GM18873 (cell line): ENCODE measurements at regions not wholly inside any gene's neighbourhood (a gene's known extent, or its start where the extent isn't known, plus 50 kb on each side); places are given as distances from the start of the nearest gene placed in this dataset.
"Not testable (repeated sequence)": the region's sequence is repeated elsewhere in the genome, so short reads cannot be mapped to it uniquely, and the experiment has no call there.

Experiments
- ATAC-seq: cut with Tn5 transposase; IDR thresholded peaks from one replicate; pipeline ENCODE4 v1.9.1; 2021; ENCODE audit warnings: mild to moderate bottlenecking, moderate library complexity, moderate number of reproducible peaks; ENCODE audit not compliant: unreplicated experiment, low FRiP score

DNA sequence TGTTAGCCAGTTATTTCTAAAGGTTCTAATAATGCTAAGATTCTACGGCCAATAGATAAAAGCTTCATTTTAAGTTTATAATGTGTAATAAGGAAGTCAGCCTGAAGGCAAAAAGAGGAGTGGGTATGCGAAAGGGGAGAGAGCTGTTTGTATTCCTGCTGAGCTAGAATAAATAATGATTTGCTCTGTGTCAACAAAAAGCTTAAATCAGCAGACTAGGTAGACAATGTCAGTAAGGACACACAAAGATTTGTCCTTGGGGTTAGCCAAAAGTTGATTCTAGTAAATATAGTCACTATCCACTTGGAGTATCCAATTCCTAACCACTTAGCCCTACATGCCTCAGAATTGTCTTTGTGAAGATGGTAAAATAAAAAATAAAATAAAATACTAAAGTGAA lies 90.3 kb upstream of the GRIA3 start:
- no peak for ATAC-seq

- ATAC-seq, result no peak
Observed at GRCh38 chrX:123108513-123109427, 75.3 kb upstream of the GRIA3 start.

DNA sequence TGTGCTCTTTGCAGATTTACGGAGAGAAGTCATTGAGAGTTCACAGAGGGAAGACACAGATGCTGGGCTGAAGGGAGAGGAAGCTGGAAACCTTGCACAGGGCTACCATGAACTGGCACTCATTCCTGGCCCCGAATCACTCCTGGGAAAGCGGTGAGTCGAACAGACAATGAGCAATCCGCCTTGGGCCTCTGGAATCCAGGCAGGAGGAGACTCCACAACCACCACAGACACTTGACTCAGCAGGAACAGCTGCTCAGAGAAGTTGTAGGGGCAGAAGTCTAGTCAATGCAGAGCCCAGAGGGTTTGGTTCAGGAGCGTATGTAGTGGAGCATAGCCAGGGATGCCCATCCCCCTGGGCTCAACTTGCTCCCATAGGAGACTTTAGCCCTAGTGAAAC lies 62.8 kb upstream of the GRIA3 start:
- ATAC-seq, result no peak

DNA sequence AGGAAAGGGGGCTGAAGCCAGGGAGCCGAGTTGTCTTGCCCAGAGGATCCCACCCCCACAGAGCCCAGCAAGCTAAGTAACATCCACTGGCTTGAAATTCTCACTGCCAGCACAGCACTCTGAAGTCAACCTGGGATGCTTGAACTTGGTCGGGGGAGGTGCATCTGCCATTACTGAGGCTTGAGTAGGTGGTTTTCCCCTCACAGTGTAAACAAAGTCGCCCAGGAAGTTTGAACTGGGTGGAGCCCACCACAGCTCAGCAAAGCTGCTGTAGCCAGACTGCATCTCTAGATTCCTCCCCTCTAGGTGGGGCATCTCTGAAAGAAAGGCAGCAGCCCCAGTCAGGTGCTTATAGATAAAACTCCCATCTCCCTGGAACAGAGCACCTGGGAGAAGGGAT lies 54.3 kb upstream of the GRIA3 start:
- ATAC-seq, result not testable (repeated sequence)
